Ascending aorta (tissue), 2 donors: ENCODE measurements at regions not wholly inside any gene's neighbourhood (a gene's known extent, or its start where the extent isn't known, plus 50 kb on each side); places are given as distances from the start of the nearest gene placed in this dataset.

ENCODE experiments used
- DNase-seq, 2 donors: peaks; one replicate each; pipeline ENCODE4 v3.0.0-alpha.2; 2019; ENCODE audit warnings: low spot score in 2 of 2
- H3K27ac ChIP-seq, 2 donors: fragments of 200-600 bp; sonication (generic); one replicate each; pipeline ENCODE4 v1.5.1; 2016 to 2017; ENCODE audit warnings: mild to moderate bottlenecking in 1 of 2
- H3K27me3 ChIP-seq: fragments of 200-600 bp; sonication (generic); one replicate; pipeline ENCODE4 v1.5.1; 2017
- H3K36me3 ChIP-seq, 2 donors: fragments of 200-600 bp; sonication (generic); one replicate each; pipeline ENCODE4 v1.5.1; 2016
- H3K4me1 ChIP-seq, 2 donors: fragments of 200-600 bp; sonication (generic); one replicate each; pipeline ENCODE4 v1.5.1; 2016 to 2017; ENCODE audit warnings: mild to moderate bottlenecking in 1 of 2
- H3K4me3 ChIP-seq, 2 donors: fragments of 200-600 bp; sonication (generic); one replicate each; pipeline ENCODE4 v1.5.1; 2016 to 2017; ENCODE audit warnings: mild to moderate bottlenecking in 1 of 2
- H3K9me3 ChIP-seq, 2 donors: fragments of 200-600 bp; sonication (generic); one replicate each; pipeline ENCODE4 v1.5.1; 2016
- CTCF ChIP-seq, 3 experiments: fragments of 200-600 bp in 2 of 3; fragments of 450-650 bp in 1 of 3; sonication (generic) in 2 of 3; IDR thresholded peaks; one replicate each; pipeline ENCODE4 v1.5.1; 2016 to 2019; ENCODE audit warnings: antibody characterized with exemption in 3 of 3, mild to moderate bottlenecking in 1 of 3, moderate library complexity in 1 of 3
- intact Hi-C: fragments of 100-400 bp; cut with DNase I; formaldehyde crosslinking; loops from one replicate; pipeline ENCODE4 v1.15.1; 2023

GRCh38 chr4:130653842-130654241 lies 1557.9 kb downstream of the C4orf33 start:
- DNase-seq, result no peak
- Histone ChIP-seq H3K9me3 (no peaks in the 10 kb centered on the region), H3K4me3 (no peak overlapping the region), H3K4me1 (no peaks in the 10 kb centered on the region), H3K27ac (no peak overlapping the region), H3K36me3 (no peaks in the 10 kb centered on the region), H3K27me3 (no peaks in the 10 kb centered on the region)
- intact Hi-C loops, result no loop called here
- no peak for TF ChIP-seq CTCF (IDR thresholded peaks at IDR 0.05)

DNA sequence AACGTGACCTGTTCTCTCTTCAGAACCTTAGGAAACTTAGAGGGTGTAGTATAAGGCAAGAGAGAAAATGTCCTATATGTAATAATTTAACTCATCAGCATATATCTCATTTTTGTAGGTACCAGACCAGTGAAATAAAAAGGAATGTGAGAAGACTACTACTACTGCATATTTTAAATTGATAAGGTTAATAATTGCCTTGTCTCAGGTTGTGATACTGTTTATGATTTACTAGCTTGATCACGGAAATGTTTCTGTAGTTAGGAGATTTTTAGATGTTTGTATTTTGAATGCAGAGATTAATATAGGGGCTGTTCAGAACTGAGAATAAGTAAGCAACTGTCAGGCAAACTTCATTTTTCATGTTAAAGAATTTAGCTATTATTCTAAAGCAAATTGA lies 1563.4 kb downstream of the C4orf33 start:
- no peak for TF ChIP-seq CTCF (IDR thresholded peaks at IDR 0.05)
- H3K4me1 ChIP-seq, result no peaks in the 10 kb centered on the region
- no peak for DNase-seq
- intact Hi-C loops, result no loop called here
- H3K4me3 ChIP-seq, result no peak overlapping the region
- H3K36me3 ChIP-seq, result no peaks in the 10 kb centered on the region
- H3K9me3 ChIP-seq, result no peaks in the 10 kb centered on the region
- no peaks in the 10 kb centered on the region for H3K27me3 ChIP-seq
- no peak overlapping the region for H3K27ac ChIP-seq

DNA sequence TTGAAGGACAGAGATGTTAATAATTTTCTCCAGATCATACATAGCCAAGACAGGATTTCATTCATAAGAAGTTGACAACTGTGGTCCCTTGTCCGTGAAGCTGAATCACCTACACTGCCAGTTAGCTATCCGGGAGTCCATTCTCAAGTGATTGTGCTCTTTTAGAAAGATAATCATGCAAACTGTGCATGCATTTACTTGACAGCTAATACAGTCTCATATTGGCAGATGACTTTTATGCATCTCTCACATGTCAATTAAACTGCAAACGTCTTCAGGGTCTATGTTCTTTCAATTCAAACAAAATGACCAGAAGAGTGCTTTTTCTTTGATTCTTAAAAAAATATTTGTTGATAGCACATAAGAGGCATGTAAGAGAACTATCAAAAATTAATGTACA lies 1572.9 kb downstream of the C4orf33 start:
- no peak overlapping the region for H3K27ac ChIP-seq
- no peaks in the 10 kb centered on the region for H3K4me1 ChIP-seq
- H3K36me3 ChIP-seq, result no peaks in the 10 kb centered on the region
- no peak overlapping the region for H3K4me3 ChIP-seq
- no peaks in the 10 kb centered on the region for H3K9me3 ChIP-seq
- DNase-seq, result no peak
- no peaks in the 10 kb centered on the region for H3K27me3 ChIP-seq
- intact Hi-C loops, result no loop called here
- TF ChIP-seq CTCF (IDR thresholded peaks at IDR 0.05), result no peak

- no peaks in the 10 kb centered on the region for H3K36me3 ChIP-seq
- H3K27ac ChIP-seq, result no peak overlapping the region
- no peaks in the 10 kb centered on the region for H3K4me1 ChIP-seq
- no peak for TF ChIP-seq CTCF (IDR thresholded peaks at IDR 0.05)
- intact Hi-C loops, result no loop called here
- no peak for DNase-seq
- no peaks in the 10 kb centered on the region for H3K9me3 ChIP-seq
- no peaks in the 10 kb centered on the region for H3K27me3 ChIP-seq
- H3K4me3 ChIP-seq, result no peak overlapping the region
Measured at GRCh38 chr4:130675266-130675665, 1579.3 kb downstream of the C4orf33 start.

DNA sequence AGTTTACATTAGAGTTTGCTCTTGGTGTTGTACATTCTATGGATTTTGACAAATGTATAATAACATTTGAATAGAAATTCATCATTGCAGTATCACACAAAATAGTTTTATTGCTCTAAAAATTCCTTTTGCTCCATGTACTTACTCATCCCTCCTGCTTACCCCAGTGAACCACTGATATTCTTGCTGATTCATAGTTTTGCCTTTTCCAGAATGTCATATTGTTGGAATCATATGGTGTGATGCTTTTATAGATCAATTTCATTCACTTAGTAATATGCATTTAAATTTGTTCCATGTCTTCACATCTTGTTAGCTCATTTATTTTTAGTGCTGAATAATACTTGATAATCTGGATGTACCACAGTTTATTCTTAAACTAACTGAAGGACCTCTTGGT lies 1593.2 kb downstream of the C4orf33 start:
- no peak for TF ChIP-seq CTCF (IDR thresholded peaks at IDR 0.05)

DNA sequence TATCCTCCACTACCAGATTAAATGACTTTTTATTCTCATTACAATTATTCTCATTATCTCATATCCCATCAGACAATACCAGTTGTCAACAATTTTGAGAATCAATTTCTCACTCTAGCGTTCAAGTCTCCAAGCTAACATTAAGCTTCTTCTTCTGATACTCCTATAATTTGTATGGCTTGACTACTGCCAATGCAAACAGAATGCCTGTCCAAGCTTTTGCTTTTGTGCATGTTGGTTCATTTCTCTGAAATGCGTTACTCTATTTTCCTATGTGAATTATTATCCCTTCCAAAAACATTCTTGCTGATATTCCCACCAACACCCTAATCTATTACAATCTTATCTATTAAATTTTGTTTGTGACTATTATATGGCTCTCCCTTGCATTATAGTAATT lies 1602.3 kb downstream of the C4orf33 start:
- Histone ChIP-seq H3K4me1 (no peaks in the 10 kb centered on the region), H3K36me3 (no peaks in the 10 kb centered on the region), H3K27me3 (no peaks in the 10 kb centered on the region), H3K9me3 (no peaks in the 10 kb centered on the region), H3K4me3 (no peak overlapping the region), H3K27ac (no peak overlapping the region)
- no peak for DNase-seq
- TF ChIP-seq CTCF (IDR thresholded peaks at IDR 0.05), result no peak
- intact Hi-C loops, result loop anchor here (5.0 kb wide), 1 partner anchor 86 kb away; no protein-coding TSS in a partner anchor

More for the DNA sequence above, 1593.2 kb downstream of the C4orf33 start:
- H3K4me3 ChIP-seq, result no peak overlapping the region
- no peak overlapping the region for H3K27ac ChIP-seq
- H3K27me3 ChIP-seq, result no peaks in the 10 kb centered on the region
- H3K9me3 ChIP-seq, result no peaks in the 10 kb centered on the region
- intact Hi-C loops, result no loop called here
- H3K4me1 ChIP-seq, result no peaks in the 10 kb centered on the region
- DNase-seq, result no peak
- no peaks in the 10 kb centered on the region for H3K36me3 ChIP-seq
